Upper lobe of left lung (tissue), 4 donors: ENCODE measurements at regions not wholly inside any gene's neighbourhood (a gene's known extent, or its start where the extent isn't known, plus 50 kb on each side); places are given as distances from the start of the nearest gene placed in this dataset.

Experiments used
- EP300 ChIP-seq, 4 donors: sonication (generic); formaldehyde crosslinking; IDR thresholded peaks; one replicate each; pipeline ENCODE4 v1.5.1; 2017; ENCODE audit warnings: antibody characterized with exemption in 4 of 4, control low read depth in 2 of 4
- POLR2A ChIP-seq, 4 donors: fragments of 450-650 bp; IDR thresholded peaks; one replicate each; pipeline ENCODE4 v1.5.1; 2016 to 2017; ENCODE audit warnings: antibody characterized with exemption in 4 of 4, mild to moderate bottlenecking in 2 of 4
- POLR2AphosphoS5 ChIP-seq, 2 donors: sonication (generic); formaldehyde crosslinking; IDR thresholded peaks; one replicate each; pipeline ENCODE4 v1.5.1; 2017; ENCODE audit warnings: antibody characterized with exemption in 2 of 2
- TF ChIP-seq, protein P1 (sequence below), 6 experiments: fragments of 450-650 bp in 4 of 6; fragments of 200-600 bp in 2 of 6; sonication (generic) in 2 of 6; IDR thresholded peaks; one replicate each; pipeline ENCODE4 v1.5.1; 2016 to 2019; ENCODE audit warnings: antibody characterized with exemption in 6 of 6

DNA sequence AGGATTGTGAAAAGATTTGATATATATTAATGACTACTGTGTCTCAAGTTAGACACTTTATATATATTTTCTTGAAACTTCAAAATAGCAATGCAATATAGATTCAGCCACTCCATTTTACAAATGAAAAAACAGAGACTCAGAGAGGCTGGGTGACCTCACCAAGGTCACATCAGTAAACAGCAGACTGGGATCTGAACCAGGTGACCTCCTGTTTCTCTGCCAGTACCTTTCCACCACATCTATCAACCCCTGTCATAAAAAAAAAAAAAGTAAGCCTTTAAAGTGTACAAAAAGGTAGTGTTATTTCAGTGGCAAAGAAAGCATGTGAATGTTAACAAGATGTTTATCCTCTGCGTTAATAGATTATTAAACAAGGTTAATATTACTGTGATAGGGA is 466.5 kb upstream of the DYNLRB2 start:
- TF ChIP-seq, protein P1, sequence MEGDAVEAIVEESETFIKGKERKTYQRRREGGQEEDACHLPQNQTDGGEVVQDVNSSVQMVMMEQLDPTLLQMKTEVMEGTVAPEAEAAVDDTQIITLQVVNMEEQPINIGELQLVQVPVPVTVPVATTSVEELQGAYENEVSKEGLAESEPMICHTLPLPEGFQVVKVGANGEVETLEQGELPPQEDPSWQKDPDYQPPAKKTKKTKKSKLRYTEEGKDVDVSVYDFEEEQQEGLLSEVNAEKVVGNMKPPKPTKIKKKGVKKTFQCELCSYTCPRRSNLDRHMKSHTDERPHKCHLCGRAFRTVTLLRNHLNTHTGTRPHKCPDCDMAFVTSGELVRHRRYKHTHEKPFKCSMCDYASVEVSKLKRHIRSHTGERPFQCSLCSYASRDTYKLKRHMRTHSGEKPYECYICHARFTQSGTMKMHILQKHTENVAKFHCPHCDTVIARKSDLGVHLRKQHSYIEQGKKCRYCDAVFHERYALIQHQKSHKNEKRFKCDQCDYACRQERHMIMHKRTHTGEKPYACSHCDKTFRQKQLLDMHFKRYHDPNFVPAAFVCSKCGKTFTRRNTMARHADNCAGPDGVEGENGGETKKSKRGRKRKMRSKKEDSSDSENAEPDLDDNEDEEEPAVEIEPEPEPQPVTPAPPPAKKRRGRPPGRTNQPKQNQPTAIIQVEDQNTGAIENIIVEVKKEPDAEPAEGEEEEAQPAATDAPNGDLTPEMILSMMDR (IDR thresholded peaks at IDR 0.05): no peak
- TF ChIP-seq POLR2A (IDR thresholded peaks at IDR 0.05): no peak
- TF ChIP-seq POLR2AphosphoS5 (IDR thresholded peaks at IDR 0.05): no peak
- no peak for TF ChIP-seq EP300 (IDR thresholded peaks at IDR 0.05)
